GM18499 (cell line): ENCODE measurements at regions not wholly inside any gene's neighbourhood (a gene's known extent, or its start where the extent isn't known, plus 50 kb on each side); places are given as distances from the start of the nearest gene placed in this dataset.
"Not testable (repeated sequence)": the region's sequence is repeated elsewhere in the genome, so short reads cannot be mapped to it uniquely, and the experiment has no call there.

ENCODE experiments used
- ATAC-seq: cut with Tn5 transposase; IDR thresholded peaks from one replicate; pipeline ENCODE4 v1.9.1; 2021; ENCODE audit warnings: moderate number of reproducible peaks; ENCODE audit not compliant: insufficient read depth, unreplicated experiment

GRCh38 chr18:43786893-43787292 is 509.6 kb upstream of the SYT4 start:
- ATAC-seq = no peak

- not testable (repeated sequence) for ATAC-seq
Observed at GRCh38 chr18:43787721-43788120, 510.4 kb upstream of the SYT4 start.

GRCh38 chr18:43789234-43790000 is 512.1 kb upstream of the SYT4 start:
- ATAC-seq = no peak

- no peak for ATAC-seq
Observed at GRCh38 chr18:43793910-43794309, 516.6 kb upstream of the SYT4 start.

GRCh38 chr18:43794363-43794762 is 517.1 kb upstream of the SYT4 start:
- no peak for ATAC-seq

GRCh38 chr18:43797347-43797746 is 520.1 kb upstream of the SYT4 start:
- no peak for ATAC-seq

- peak; percentile 72 for ATAC-seq
Observed at GRCh38 chr18:43800584-43800983, 523.3 kb upstream of the SYT4 start.

GRCh38 chr18:43805646-43806194 is 528.4 kb upstream of the SYT4 start:
- ATAC-seq = no peak

GRCh38 chr18:43812627-43813026 is 535.3 kb upstream of the SYT4 start:
- no peak for ATAC-seq

- no peak for ATAC-seq
Observed at GRCh38 chr18:43819397-43819796, 542.1 kb upstream of the SYT4 start.

- no peak for ATAC-seq
Observed at GRCh38 chr18:43819873-43820272, 542.6 kb upstream of the SYT4 start.

- no peak for ATAC-seq
Observed at GRCh38 chr18:43825768-43826167, 548.5 kb upstream of the SYT4 start.

- no peak for ATAC-seq
Observed at GRCh38 chr18:43826215-43826614, 548.9 kb upstream of the SYT4 start.

GRCh38 chr18:43827311-43827710 is 550.0 kb upstream of the SYT4 start:
- no peak for ATAC-seq

GRCh38 chr18:43830303-43830702 is 553.0 kb upstream of the SYT4 start:
- no peak for ATAC-seq

GRCh38 chr18:43830947-43831346 is 553.7 kb upstream of the SYT4 start:
- no peak for ATAC-seq

- no peak for ATAC-seq
Observed at GRCh38 chr18:43846299-43846698, 569.0 kb upstream of the SYT4 start.

GRCh38 chr18:43847164-43848091 is 570.1 kb upstream of the SYT4 start:
- no peak for ATAC-seq

GRCh38 chr18:43849831-43850230 is 572.5 kb upstream of the SYT4 start:
- ATAC-seq = not testable (repeated sequence)

- no peak for ATAC-seq
Observed at GRCh38 chr18:43855376-43855775, 578.1 kb upstream of the SYT4 start.

GRCh38 chr18:43863180-43863579 is 585.9 kb upstream of the SYT4 start:
- ATAC-seq = no peak
